ENCODE measurements at regions not wholly inside any gene's neighbourhood (a gene's known extent, or its start where the extent isn't known, plus 50 kb on each side); places are given as distances from the start of the nearest gene placed in this dataset.

GRCh38 chr4:81634165-81634564 lies 162.5 kb upstream of the RASGEF1B start (continued):
- TF ChIP-seq, protein P1, sequence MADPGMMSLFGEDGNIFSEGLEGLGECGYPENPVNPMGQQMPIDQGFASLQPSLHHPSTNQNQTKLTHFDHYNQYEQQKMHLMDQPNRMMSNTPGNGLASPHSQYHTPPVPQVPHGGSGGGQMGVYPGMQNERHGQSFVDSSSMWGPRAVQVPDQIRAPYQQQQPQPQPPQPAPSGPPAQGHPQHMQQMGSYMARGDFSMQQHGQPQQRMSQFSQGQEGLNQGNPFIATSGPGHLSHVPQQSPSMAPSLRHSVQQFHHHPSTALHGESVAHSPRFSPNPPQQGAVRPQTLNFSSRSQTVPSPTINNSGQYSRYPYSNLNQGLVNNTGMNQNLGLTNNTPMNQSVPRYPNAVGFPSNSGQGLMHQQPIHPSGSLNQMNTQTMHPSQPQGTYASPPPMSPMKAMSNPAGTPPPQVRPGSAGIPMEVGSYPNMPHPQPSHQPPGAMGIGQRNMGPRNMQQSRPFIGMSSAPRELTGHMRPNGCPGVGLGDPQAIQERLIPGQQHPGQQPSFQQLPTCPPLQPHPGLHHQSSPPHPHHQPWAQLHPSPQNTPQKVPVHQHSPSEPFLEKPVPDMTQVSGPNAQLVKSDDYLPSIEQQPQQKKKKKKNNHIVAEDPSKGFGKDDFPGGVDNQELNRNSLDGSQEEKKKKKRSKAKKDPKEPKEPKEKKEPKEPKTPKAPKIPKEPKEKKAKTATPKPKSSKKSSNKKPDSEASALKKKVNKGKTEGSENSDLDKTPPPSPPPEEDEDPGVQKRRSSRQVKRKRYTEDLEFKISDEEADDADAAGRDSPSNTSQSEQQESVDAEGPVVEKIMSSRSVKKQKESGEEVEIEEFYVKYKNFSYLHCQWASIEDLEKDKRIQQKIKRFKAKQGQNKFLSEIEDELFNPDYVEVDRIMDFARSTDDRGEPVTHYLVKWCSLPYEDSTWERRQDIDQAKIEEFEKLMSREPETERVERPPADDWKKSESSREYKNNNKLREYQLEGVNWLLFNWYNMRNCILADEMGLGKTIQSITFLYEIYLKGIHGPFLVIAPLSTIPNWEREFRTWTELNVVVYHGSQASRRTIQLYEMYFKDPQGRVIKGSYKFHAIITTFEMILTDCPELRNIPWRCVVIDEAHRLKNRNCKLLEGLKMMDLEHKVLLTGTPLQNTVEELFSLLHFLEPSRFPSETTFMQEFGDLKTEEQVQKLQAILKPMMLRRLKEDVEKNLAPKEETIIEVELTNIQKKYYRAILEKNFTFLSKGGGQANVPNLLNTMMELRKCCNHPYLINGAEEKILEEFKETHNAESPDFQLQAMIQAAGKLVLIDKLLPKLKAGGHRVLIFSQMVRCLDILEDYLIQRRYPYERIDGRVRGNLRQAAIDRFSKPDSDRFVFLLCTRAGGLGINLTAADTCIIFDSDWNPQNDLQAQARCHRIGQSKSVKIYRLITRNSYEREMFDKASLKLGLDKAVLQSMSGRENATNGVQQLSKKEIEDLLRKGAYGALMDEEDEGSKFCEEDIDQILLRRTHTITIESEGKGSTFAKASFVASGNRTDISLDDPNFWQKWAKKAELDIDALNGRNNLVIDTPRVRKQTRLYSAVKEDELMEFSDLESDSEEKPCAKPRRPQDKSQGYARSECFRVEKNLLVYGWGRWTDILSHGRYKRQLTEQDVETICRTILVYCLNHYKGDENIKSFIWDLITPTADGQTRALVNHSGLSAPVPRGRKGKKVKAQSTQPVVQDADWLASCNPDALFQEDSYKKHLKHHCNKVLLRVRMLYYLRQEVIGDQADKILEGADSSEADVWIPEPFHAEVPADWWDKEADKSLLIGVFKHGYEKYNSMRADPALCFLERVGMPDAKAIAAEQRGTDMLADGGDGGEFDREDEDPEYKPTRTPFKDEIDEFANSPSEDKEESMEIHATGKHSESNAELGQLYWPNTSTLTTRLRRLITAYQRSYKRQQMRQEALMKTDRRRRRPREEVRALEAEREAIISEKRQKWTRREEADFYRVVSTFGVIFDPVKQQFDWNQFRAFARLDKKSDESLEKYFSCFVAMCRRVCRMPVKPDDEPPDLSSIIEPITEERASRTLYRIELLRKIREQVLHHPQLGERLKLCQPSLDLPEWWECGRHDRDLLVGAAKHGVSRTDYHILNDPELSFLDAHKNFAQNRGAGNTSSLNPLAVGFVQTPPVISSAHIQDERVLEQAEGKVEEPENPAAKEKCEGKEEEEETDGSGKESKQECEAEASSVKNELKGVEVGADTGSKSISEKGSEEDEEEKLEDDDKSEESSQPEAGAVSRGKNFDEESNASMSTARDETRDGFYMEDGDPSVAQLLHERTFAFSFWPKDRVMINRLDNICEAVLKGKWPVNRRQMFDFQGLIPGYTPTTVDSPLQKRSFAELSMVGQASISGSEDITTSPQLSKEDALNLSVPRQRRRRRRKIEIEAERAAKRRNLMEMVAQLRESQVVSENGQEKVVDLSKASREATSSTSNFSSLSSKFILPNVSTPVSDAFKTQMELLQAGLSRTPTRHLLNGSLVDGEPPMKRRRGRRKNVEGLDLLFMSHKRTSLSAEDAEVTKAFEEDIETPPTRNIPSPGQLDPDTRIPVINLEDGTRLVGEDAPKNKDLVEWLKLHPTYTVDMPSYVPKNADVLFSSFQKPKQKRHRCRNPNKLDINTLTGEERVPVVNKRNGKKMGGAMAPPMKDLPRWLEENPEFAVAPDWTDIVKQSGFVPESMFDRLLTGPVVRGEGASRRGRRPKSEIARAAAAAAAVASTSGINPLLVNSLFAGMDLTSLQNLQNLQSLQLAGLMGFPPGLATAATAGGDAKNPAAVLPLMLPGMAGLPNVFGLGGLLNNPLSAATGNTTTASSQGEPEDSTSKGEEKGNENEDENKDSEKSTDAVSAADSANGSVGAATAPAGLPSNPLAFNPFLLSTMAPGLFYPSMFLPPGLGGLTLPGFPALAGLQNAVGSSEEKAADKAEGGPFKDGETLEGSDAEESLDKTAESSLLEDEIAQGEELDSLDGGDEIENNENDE (IDR thresholded peaks at IDR 0.05; ENCODE audit: insufficient replicate concordance, low read length): no peak
- TF ChIP-seq TAF7 (optimal IDR thresholded peaks at IDR 0.05; ENCODE audit: borderline replicate concordance, low read depth, low read length): no peak
- TF ChIP-seq HDAC6 (IDR thresholded peaks at IDR 0.05; ENCODE audit: low read depth, low read length): no peak
- no peak for TF ChIP-seq ZNF274 (IDR thresholded peaks at IDR 0.05; ENCODE audit: borderline replicate concordance, extremely low read depth, low read length)
- no peak for TF ChIP-seq SRF (IDR thresholded peaks at IDR 0.05; ENCODE audit: low read depth, low read length)
- TF ChIP-seq RBBP5 (IDR thresholded peaks at IDR 0.05; ENCODE audit: borderline replicate concordance, low read depth, low read length): no peak
- no peak for TF ChIP-seq ATF3 (IDR thresholded peaks at IDR 0.05; ENCODE audit: insufficient read depth, low read depth, low read length)
- TF ChIP-seq POLR2A (IDR thresholded peaks at IDR 0.05; ENCODE audit: control extremely low read depth in 1 of 2, low read depth in 2 of 2, low read length in 2 of 2): no peak
- TF ChIP-seq CEBPB (IDR thresholded peaks at IDR 0.05; ENCODE audit: low read depth, low read length): no peak
- TF ChIP-seq CREB1 (IDR thresholded peaks at IDR 0.05): no peak
- TF ChIP-seq USF2 (IDR thresholded peaks at IDR 0.05; ENCODE audit: low read length): no peak
- TF ChIP-seq NRF1 (IDR thresholded peaks at IDR 0.05; ENCODE audit: low read depth, low read length): no peak

Data from H1 (cell line).